IMR-90 (cell line): ENCODE measurements at regions not wholly inside any gene's neighbourhood (a gene's known extent, or its start where the extent isn't known, plus 50 kb on each side); places are given as distances from the start of the nearest gene placed in this dataset.
"Not testable (repeated sequence)": the region's sequence is repeated elsewhere in the genome, so short reads cannot be mapped to it uniquely, and the experiment has no call there.

Source experiments
- ATAC-seq: fragments of 200-7000 bp; cut with Tn5 transposase; 2 replicates; pipeline ENCODE4 v1.9.1; 2020; ENCODE audit warnings: low read depth, mild to moderate bottlenecking, moderate library complexity
- BruUV-seq: library from RNA; stranded (reverse); fragments of 400-500 nt; replicated peaks from 2 replicates; lab custom pipeline; 2021; lab: Mats Ljungman, UMichigan
- CTCF ChIA-PET: fragments of 300-600 bp; formaldehyde crosslinking; extraction: SDS; loops from one replicate; lab custom pipeline; 2021; ENCODE audit warnings: antibody characterized with exemption; lab: Yijun Ruan, JAX
- POLR2A ChIA-PET: fragments of 300-600 bp; sonication (Branson Sonifier 250); formaldehyde crosslinking; loops from one replicate; lab custom pipeline; 2022; ENCODE audit warnings: antibody characterized with exemption; ENCODE audit not compliant: unreplicated experiment; lab: Charles Lee
- DNase-seq: peaks from one replicate; pipeline ENCODE4 v3.0.0; 2013
- H2AFZ ChIP-seq: replicated peaks from 2 replicates; pipeline ENCODE3; 2013; ENCODE audit warnings: low read length, mild to moderate bottlenecking; ENCODE audit not compliant: poor library complexity
- H2AK5ac ChIP-seq: 2 replicates; pipeline ENCODE4 v1.6.1; 2013; ENCODE audit warnings: low read depth, low read length, inconsistent platforms
- H2AK9ac ChIP-seq: replicated peaks from 2 replicates; pipeline ENCODE3; 2013; ENCODE audit warnings: mild to moderate bottlenecking, low read depth, low read length, moderate library complexity; ENCODE audit not compliant: poor library complexity
- H2BK120ac ChIP-seq: 2 replicates; pipeline ENCODE4 v1.6.1; 2013; ENCODE audit warnings: low read depth, low read length, inconsistent platforms
- H2BK15ac ChIP-seq: 3 replicates; pipeline ENCODE4 v1.6.1; 2013; ENCODE audit warnings: low read depth, low read length, inconsistent platforms
- H2BK20ac ChIP-seq: 2 replicates; pipeline ENCODE4 v1.6.1; 2013; ENCODE audit warnings: low read depth, mild to moderate bottlenecking, inconsistent platforms, low read length, moderate library complexity
- H2BK5ac ChIP-seq: 2 replicates; pipeline ENCODE4 v1.6.1; 2013; ENCODE audit warnings: mild to moderate bottlenecking, low read depth, low read length, inconsistent platforms; ENCODE audit not compliant: poor library complexity, severe bottlenecking
- H3K14ac ChIP-seq: replicated peaks from 2 replicates; pipeline ENCODE4 v1.6.1; 2013; ENCODE audit warnings: low read depth, low read length, inconsistent platforms
- H3K18ac ChIP-seq: 2 replicates; pipeline ENCODE4 v1.6.1; 2013; ENCODE audit warnings: low read depth, low read length, control low read depth
- H3K23ac ChIP-seq: 2 replicates; pipeline ENCODE4 v1.6.1; 2013; ENCODE audit warnings: low read depth, low read length, inconsistent platforms
- H3K27ac ChIP-seq: 2 replicates; pipeline ENCODE4 v1.5.1; 2013; ENCODE audit warnings: mild to moderate bottlenecking, control low read depth, low read length; ENCODE audit not compliant: insufficient read depth
- H3K27me3 ChIP-seq: 2 replicates; pipeline ENCODE4 v1.6.1; 2013; ENCODE audit warnings: low read length; ENCODE audit not compliant: control insufficient read depth, insufficient read depth
- H3K36me3 ChIP-seq: 2 replicates; pipeline ENCODE4 v1.6.1; 2013; ENCODE audit warnings: low read length, mixed read lengths; ENCODE audit not compliant: control insufficient read depth, insufficient read depth
- H3K4ac ChIP-seq: 2 replicates; pipeline ENCODE4 v1.6.1; 2013; ENCODE audit warnings: low read depth, low read length, inconsistent platforms
- H3K4me1 ChIP-seq: 2 replicates; pipeline ENCODE4 v1.6.1; 2013; ENCODE audit warnings: low read length, mixed read lengths; ENCODE audit not compliant: control insufficient read depth, insufficient read depth
- H3K4me2 ChIP-seq: 2 replicates; pipeline ENCODE4 v1.6.1; 2013; ENCODE audit warnings: low read depth, mild to moderate bottlenecking, control low read depth, low read length, moderate library complexity
- H3K4me3 ChIP-seq: 2 replicates; pipeline ENCODE4 v1.5.1; 2013; ENCODE audit warnings: low read depth, mild to moderate bottlenecking, control low read depth, low read length, moderate library complexity; ENCODE audit not compliant: insufficient read depth
- H3K56ac ChIP-seq: 2 replicates; pipeline ENCODE4 v1.6.1; 2013; ENCODE audit warnings: low read length, inconsistent platforms; ENCODE audit not compliant: insufficient read depth; ENCODE audit errors: extremely low read depth
- H3K79me1 ChIP-seq, 2 experiments: 2 replicates each; pipeline ENCODE4 v1.6.1; 2013; ENCODE audit warnings: low read length in 2 of 2, inconsistent platforms in 1 of 2, low read depth in 1 of 2
- H3K9ac ChIP-seq: 2 replicates; pipeline ENCODE4 v1.6.1; 2013; ENCODE audit warnings: low read depth, low read length, control low read depth
- H3K9me1 ChIP-seq: 2 replicates; pipeline ENCODE4 v1.6.1; 2013; ENCODE audit warnings: low read length, inconsistent platforms; ENCODE audit not compliant: insufficient read depth
- H3K9me3 ChIP-seq: 2 replicates; pipeline ENCODE4 v1.6.1; 2013; ENCODE audit warnings: low read length; ENCODE audit not compliant: control insufficient read depth, insufficient read depth
- H4K20me1 ChIP-seq: 2 replicates; pipeline ENCODE4 v1.6.1; 2013; ENCODE audit warnings: low read length, inconsistent platforms; ENCODE audit not compliant: insufficient read depth
- H4K5ac ChIP-seq: 2 replicates; pipeline ENCODE4 v1.6.1; 2013; ENCODE audit warnings: mild to moderate bottlenecking, low read depth, low read length, control low read depth
- H4K8ac ChIP-seq, 2 experiments: 2 replicates each; pipeline ENCODE4 v1.6.1; 2013; ENCODE audit warnings: low read depth in 2 of 2, low read length in 2 of 2, control low read depth in 1 of 2, inconsistent platforms in 1 of 2
- H4K91ac ChIP-seq: 2 replicates; pipeline ENCODE4 v1.6.1; 2013; ENCODE audit warnings: low read depth, low read length, inconsistent platforms; ENCODE audit not compliant: insufficient read depth
- BHLHE40 ChIP-seq: fragments of 150-350 bp; IDR thresholded peaks from 2 replicates; pipeline ENCODE4 v1.6.1; 2016; ENCODE audit warnings: mild to moderate bottlenecking, low read depth, low read length
- CHD1 ChIP-seq: IDR thresholded peaks from 2 replicates; pipeline ENCODE4 v1.6.1; 2012; ENCODE audit warnings: low read depth, low read length, improper control_type of control experiment
- MAZ ChIP-seq: IDR thresholded peaks from 2 replicates; pipeline ENCODE4 v1.6.1; 2012; ENCODE audit warnings: low read depth, mild to moderate bottlenecking, low read length, improper control_type of control experiment, moderate library complexity, borderline replicate concordance
- RAD21 ChIP-seq: IDR thresholded peaks from 2 replicates; pipeline ENCODE4 v1.6.1; 2012; ENCODE audit warnings: low read length, improper control_type of control experiment
- SMC3 ChIP-seq: fragments of 150-350 bp; IDR thresholded peaks from 2 replicates; pipeline ENCODE4 v1.6.1; 2016; ENCODE audit warnings: low read depth, mild to moderate bottlenecking, antibody characterized with exemption, low read length, moderate library complexity
- WGBS, 2 experiments: methylation state at CpG; one replicate each; pipeline versions ENCODE4 v1.1.5 to v1.1.7; 2013; ENCODE audit warnings: missing lambda C conversion rate in 2 of 2; ENCODE audit not compliant: insufficient read length in 1 of 2; ENCODE audit errors: extremely low coverage in 2 of 2; 5-methylcytosine and 5-hydroxymethylcytosine counted together
- dilution Hi-C: fragments of 300-500 bp; cut with HindIII; formaldehyde crosslinking; loops from one replicate; pipeline ENCODE4 v1.14.3; 2018; ENCODE audit warnings: low sequenced_read_pairs; ENCODE audit not compliant: unreplicated experiment
- in situ Hi-C: fragments of 300-500 bp; cut with MboI; formaldehyde crosslinking; loops from 3 replicates; pipeline ENCODE4 v1.14.3; 2019; ENCODE audit warnings: low sequenced_read_pairs, inconsistent platforms, mixed read lengths
- intact Hi-C: fragments of 100-400 bp; cut with micrococcal nuclease; formaldehyde crosslinking; loops from 2 replicates; pipeline ENCODE4 v1.10.0; 2022
- TF ChIP-seq, protein P1 (sequence below): conservative IDR thresholded peaks from 2 replicates; pipeline ENCODE4 v1.5.1; 2012; ENCODE audit warnings: mild to moderate bottlenecking, low read depth, low read length, improper control_type of control experiment
- TF ChIP-seq, protein P2 (sequence below): fragments of 150-350 bp; IDR thresholded peaks from 2 replicates; pipeline ENCODE4 v1.6.1; 2016; ENCODE audit warnings: low read depth, mild to moderate bottlenecking, low read length, moderate library complexity, borderline replicate concordance

DNA sequence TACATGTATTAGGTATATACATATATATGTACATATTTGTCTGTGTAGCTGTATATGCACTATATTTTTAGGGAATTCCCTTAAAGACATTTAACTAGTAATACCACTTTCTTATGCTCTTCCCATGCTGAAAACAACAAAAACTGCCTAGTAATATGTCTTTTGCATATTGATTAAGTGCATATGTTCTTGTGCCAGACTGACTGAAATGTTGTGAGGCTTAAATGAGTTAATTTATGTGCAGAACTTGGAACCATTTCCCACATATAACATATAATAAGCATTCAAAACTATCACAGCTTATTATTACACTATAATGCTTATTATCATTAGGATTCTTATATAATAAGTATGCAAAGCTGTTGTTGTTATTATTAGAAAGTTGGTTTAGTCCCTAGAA lies 318.0 kb upstream of the KCNMB2 start:
- H2AK5ac ChIP-seq, result no peak overlapping the region
- no peak overlapping the region for H3K23ac ChIP-seq
- no peaks in the 10 kb centered on the region for H3K9me1 ChIP-seq
- ATAC-seq (no peak), DNase-seq (no peak)
- H3K4me3 ChIP-seq, result no peak overlapping the region
- H3K27ac ChIP-seq, result no peak overlapping the region
- H3K4me1 ChIP-seq, result no peaks in the 10 kb centered on the region
- no peak overlapping the region for H3K4me2 ChIP-seq
- no peak overlapping the region for H4K8ac ChIP-seq
- in situ Hi-C loops (no loop called here), intact Hi-C loops (no loop called here), dilution Hi-C loops (no loop called here)
- no peak overlapping the region for H4K91ac ChIP-seq
- H4K20me1 ChIP-seq, result no peaks in the 10 kb centered on the region
- H2BK120ac ChIP-seq, result no peak overlapping the region
- H3K27me3 ChIP-seq, result no peaks in the 10 kb centered on the region
- H4K5ac ChIP-seq, result no peak overlapping the region
- CTCF ChIA-PET, result no interaction called here
- BruUV-seq, result no TSS peak
- H2BK5ac ChIP-seq, result no peak overlapping the region
- H2BK15ac ChIP-seq, result no peak overlapping the region
- no peaks in the 10 kb centered on the region for H3K79me1 ChIP-seq
- POLR2A ChIA-PET, result no interaction called here
- no peak overlapping the region for H2AFZ ChIP-seq
- H3K4ac ChIP-seq, result no peak overlapping the region
- H3K36me3 ChIP-seq, result no peaks in the 10 kb centered on the region
- no peak overlapping the region for H2AK9ac ChIP-seq
- no peak overlapping the region for H3K18ac ChIP-seq
- H3K14ac ChIP-seq, result no peak overlapping the region
- no peaks in the 10 kb centered on the region for H3K9me3 ChIP-seq
- no peak for TF ChIP-seq MAZ
- TF ChIP-seq CHD1, result no peak
- TF ChIP-seq, protein P1, sequence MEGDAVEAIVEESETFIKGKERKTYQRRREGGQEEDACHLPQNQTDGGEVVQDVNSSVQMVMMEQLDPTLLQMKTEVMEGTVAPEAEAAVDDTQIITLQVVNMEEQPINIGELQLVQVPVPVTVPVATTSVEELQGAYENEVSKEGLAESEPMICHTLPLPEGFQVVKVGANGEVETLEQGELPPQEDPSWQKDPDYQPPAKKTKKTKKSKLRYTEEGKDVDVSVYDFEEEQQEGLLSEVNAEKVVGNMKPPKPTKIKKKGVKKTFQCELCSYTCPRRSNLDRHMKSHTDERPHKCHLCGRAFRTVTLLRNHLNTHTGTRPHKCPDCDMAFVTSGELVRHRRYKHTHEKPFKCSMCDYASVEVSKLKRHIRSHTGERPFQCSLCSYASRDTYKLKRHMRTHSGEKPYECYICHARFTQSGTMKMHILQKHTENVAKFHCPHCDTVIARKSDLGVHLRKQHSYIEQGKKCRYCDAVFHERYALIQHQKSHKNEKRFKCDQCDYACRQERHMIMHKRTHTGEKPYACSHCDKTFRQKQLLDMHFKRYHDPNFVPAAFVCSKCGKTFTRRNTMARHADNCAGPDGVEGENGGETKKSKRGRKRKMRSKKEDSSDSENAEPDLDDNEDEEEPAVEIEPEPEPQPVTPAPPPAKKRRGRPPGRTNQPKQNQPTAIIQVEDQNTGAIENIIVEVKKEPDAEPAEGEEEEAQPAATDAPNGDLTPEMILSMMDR, result no peak
- no peak for TF ChIP-seq RAD21
- TF ChIP-seq SMC3, result no peak
- TF ChIP-seq BHLHE40, result no peak
- TF ChIP-seq, protein P2, sequence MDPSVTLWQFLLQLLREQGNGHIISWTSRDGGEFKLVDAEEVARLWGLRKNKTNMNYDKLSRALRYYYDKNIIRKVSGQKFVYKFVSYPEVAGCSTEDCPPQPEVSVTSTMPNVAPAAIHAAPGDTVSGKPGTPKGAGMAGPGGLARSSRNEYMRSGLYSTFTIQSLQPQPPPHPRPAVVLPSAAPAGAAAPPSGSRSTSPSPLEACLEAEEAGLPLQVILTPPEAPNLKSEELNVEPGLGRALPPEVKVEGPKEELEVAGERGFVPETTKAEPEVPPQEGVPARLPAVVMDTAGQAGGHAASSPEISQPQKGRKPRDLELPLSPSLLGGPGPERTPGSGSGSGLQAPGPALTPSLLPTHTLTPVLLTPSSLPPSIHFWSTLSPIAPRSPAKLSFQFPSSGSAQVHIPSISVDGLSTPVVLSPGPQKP, result no peak
- no peak overlapping the region for H3K56ac ChIP-seq
- H2BK20ac ChIP-seq, result no peak overlapping the region
- H3K9ac ChIP-seq, result no peak overlapping the region

DNA sequence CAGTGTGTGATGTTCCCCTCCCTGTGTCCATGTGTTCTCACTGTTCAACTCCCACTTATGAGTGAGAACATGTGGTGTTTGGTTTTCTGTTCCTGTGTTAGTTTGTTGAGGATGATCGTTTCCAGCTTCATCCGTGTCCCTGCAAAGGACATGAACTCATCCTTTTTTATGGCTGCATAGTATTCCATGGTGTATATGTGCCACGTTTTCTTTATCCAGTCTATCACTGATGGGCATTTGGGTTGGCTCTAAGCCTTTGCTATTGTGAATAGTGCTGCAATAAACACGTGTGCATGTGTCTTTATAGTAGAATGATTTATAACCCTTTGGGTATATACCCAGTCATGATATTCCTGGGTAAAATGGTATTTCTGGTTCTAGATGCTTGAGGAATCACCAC lies 316.6 kb upstream of the KCNMB2 start:
- POLR2A ChIA-PET, in situ Hi-C loops: not testable (repeated sequence)

More for the DNA sequence above, 316.6 kb upstream of the KCNMB2 start:
- H3K79me1 ChIP-seq, dilution Hi-C loops, H2BK5ac ChIP-seq, H2AFZ ChIP-seq, intact Hi-C loops, H4K5ac ChIP-seq, H4K91ac ChIP-seq, H4K20me1 ChIP-seq, H3K14ac ChIP-seq, H3K18ac ChIP-seq, H3K4me1 ChIP-seq, H3K27me3 ChIP-seq, H3K9ac ChIP-seq, H4K8ac ChIP-seq, H3K9me3 ChIP-seq, CTCF ChIA-PET, H3K27ac ChIP-seq, BruUV-seq, H2AK5ac ChIP-seq, ATAC-seq, H3K4me2 ChIP-seq, H3K4me3 ChIP-seq, DNase-seq, H2BK20ac ChIP-seq, H3K4ac ChIP-seq, H2AK9ac ChIP-seq, H3K36me3 ChIP-seq, H3K56ac ChIP-seq, H2BK15ac ChIP-seq, H2BK120ac ChIP-seq, H3K9me1 ChIP-seq, H3K23ac ChIP-seq: not testable (repeated sequence)
- no CpG with 5 or more reads among the region's 4 CpGs for WGBS, 2 experiments
